GM12891 (cell line): ENCODE measurements at regions not wholly inside any gene's neighbourhood (a gene's known extent, or its start where the extent isn't known, plus 50 kb on each side); places are given as distances from the start of the nearest gene placed in this dataset.

ENCODE experiments used
- PAX5 ChIP-seq: IDR thresholded peaks from 2 replicates; pipeline ENCODE4 v1.6.1; 2011; ENCODE audit warnings: low read length, moderate library complexity, mild to moderate bottlenecking; ENCODE audit not compliant: insufficient read depth, severe bottlenecking
- POLR2A ChIP-seq: IDR thresholded peaks from 2 replicates; pipeline ENCODE4 v1.6.1; 2011; ENCODE audit warnings: low read depth, low read length, control low read depth
- POLR2AphosphoS5 ChIP-seq: IDR thresholded peaks from 2 replicates; pipeline ENCODE4 v1.6.1; 2011; ENCODE audit warnings: low read depth, low read length, control low read depth
- POU2F2 ChIP-seq: IDR thresholded peaks from 2 replicates; pipeline ENCODE4 v1.6.1; 2011; ENCODE audit warnings: low read depth, mild to moderate bottlenecking, control low read depth, low read length, moderate library complexity
- SPI1 ChIP-seq: IDR thresholded peaks from 2 replicates; pipeline ENCODE4 v1.6.1; 2011; ENCODE audit warnings: low read depth, low read length, control low read depth
- TAF1 ChIP-seq: IDR thresholded peaks from 2 replicates; pipeline ENCODE4 v1.6.1; 2011; ENCODE audit warnings: low read depth, low read length, control low read depth

DNA sequence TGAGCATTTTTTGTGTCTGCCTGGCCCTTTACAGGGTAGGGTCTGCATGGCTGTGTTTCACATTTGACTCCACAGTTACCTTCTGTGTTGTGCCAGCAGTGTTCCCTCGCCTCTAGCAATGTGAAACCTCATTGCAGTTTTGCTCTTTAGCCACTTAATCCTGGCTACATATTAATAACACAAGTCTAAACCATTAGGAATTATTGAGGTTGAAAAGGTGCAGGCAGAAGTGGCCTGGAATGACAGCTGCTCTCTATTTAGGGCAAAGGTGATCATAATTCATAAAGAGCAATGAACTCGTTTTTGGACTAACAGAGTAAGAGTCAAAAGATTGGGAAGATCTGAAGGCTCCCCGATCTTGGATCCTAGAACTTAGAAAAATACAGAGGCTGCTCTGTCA lies 176.7 kb upstream of the RAD23B start:
- TF ChIP-seq POLR2AphosphoS5 (no peak), POLR2A (no peak), TAF1 (no peak), SPI1 (no peak), POU2F2 (no peak), PAX5 (no peak)
